ENCODE measurements at regions not wholly inside any gene's neighbourhood (a gene's known extent, or its start where the extent isn't known, plus 50 kb on each side); places are given as distances from the start of the nearest gene placed in this dataset.

DNA sequence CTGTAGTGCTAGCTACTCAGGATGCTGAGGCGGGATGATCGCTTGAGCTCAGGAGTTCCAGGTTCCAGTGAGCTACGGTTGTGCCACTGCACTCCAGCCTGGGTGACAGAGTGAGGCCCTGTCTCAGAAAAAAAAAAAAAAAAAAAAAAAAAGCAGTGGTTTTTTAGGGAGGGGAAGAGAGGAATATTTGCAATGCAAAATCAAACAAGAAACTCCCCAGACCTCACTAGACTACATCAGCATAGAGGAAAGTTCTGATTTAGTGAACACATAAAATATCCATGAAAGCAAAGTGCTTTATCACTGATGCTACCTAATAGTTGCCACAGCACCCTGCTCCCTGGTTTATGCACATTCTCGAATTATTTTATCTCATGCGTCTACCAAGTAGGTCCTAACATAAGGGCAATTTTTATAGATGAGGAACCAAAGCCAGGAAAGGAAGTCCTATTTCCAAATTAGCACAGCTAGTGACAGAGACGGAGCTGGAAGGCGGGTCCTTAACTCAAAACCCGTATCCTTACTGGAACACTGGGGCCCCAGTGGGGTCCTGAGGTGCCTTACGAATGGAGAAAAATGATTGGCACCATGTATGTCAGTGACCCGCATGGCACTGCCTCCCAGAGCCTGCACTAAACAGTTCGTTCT, 50.7 kb upstream of the GPR157 start:
- TF ChIP-seq, protein P1, sequence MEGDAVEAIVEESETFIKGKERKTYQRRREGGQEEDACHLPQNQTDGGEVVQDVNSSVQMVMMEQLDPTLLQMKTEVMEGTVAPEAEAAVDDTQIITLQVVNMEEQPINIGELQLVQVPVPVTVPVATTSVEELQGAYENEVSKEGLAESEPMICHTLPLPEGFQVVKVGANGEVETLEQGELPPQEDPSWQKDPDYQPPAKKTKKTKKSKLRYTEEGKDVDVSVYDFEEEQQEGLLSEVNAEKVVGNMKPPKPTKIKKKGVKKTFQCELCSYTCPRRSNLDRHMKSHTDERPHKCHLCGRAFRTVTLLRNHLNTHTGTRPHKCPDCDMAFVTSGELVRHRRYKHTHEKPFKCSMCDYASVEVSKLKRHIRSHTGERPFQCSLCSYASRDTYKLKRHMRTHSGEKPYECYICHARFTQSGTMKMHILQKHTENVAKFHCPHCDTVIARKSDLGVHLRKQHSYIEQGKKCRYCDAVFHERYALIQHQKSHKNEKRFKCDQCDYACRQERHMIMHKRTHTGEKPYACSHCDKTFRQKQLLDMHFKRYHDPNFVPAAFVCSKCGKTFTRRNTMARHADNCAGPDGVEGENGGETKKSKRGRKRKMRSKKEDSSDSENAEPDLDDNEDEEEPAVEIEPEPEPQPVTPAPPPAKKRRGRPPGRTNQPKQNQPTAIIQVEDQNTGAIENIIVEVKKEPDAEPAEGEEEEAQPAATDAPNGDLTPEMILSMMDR (IDR thresholded peaks at IDR 0.05): no peak
- TF ChIP-seq POLR2AphosphoS5 (IDR thresholded peaks at IDR 0.05) (no peak), POLR2A (IDR thresholded peaks at IDR 0.05) (no peak)
- Histone ChIP-seq H3K36me3 (no peaks in the 10 kb centered on the region), H3K27ac (no peak overlapping the region), H3K27me3 (replicated peaks; ENCODE audit: insufficient read depth) (no peaks in the 10 kb centered on the region), H3K4me3 (no peak overlapping the region), H3K4me1 (replicated peaks) (no peaks in the 10 kb centered on the region), H3K9me3 (no peaks in the 10 kb centered on the region)
- 89% methylated on average over 11 of the region's 11 CpGs for WGBS
- intact Hi-C loops (cut with DNase I): loop anchor here (10.0 kb wide), 1 partner anchor 265 kb away; no protein-coding TSS in a partner anchor
- no peak for DNase-seq (ENCODE audit: low spot score)

DNA sequence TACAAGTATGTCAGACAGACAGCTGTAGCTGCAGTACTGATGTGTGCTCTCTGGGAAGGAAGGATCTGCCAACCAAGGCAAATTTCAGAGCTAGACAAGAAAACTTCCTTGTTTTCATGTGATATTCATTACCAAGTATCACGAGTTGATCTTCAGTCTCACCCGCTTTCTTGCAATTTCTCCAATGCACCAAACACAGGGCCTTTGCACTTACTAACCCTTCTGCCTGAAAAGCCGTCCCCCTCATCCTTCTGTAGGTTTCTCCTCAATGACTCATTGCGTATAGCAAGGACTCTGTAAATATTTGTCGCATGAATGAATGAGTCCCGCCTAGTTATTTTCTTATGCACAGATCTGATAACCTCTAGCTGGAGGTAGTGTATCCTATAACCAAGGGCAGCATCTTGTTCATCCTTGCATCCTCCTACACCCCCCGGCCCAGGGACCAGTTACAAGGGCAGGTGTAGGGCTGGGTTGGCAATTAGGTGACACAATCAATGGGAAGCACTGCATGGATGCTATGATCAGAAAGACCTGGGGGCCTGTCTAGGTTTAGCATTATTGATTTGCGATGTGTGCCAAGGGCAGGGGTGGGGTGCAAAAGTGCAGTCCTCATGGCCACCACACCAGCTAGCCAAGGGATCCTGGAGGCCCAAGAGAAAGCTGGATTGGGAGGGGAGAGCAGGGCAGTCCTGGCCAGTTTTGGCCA, 51.4 kb upstream of the GPR157 start:
- no peaks in the 10 kb centered on the region for H3K36me3 ChIP-seq
- H3K4me1 ChIP-seq (replicated peaks): no peaks in the 10 kb centered on the region
- H3K9me3 ChIP-seq: no peaks in the 10 kb centered on the region
- no peak overlapping the region for H3K4me3 ChIP-seq
- intact Hi-C loops (cut with DNase I): loop anchor here (10.0 kb wide), 1 partner anchor 265 kb away; no protein-coding TSS in a partner anchor
- H3K27ac ChIP-seq: no peak overlapping the region
- TF ChIP-seq POLR2A (IDR thresholded peaks at IDR 0.05) (no peak), POLR2AphosphoS5 (IDR thresholded peaks at IDR 0.05) (no peak)
- TF ChIP-seq, protein P1 (IDR thresholded peaks at IDR 0.05): no peak
- WGBS: 88% methylated on average over 8 of the region's 8 CpGs
- DNase-seq (ENCODE audit: low spot score): no peak
- no peaks in the 10 kb centered on the region for H3K27me3 ChIP-seq (replicated peaks; ENCODE audit: insufficient read depth)

DNA sequence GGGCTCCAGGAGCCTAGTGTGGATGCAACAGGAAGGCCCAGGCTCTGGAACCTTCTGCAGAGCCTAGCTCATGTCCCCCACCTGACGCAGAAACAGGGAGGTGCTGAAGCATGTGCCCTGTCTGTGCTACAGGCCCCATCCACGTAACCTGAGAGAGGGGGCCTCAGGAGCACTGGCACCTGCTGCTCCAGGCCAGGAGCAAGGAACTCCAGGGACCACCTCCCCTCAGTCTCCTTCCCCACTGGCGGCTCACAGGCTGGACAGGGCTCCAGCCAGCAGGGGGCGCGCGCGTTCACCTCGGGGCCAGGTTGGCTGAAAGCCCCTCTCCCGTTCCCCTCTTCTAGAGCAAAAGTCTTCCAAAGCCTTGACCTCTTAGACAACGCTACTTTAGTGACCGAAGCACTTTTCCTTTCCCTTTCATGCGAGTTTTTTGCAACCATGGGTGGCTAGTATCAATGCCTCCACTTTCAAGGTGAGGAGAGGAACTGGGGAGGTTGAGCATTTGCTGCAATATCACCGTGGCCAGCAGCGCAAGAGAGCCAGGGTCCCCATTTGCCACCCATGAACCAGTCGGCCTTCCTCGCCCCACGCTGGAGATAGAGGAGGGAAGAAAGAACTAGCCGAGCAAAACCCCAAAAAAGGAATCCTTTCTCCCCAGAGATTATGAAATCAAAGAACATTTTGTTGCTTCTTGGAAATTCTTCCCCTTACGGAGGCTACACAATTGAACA, 52.4 kb upstream of the GPR157 start:
- H3K36me3 ChIP-seq: no peaks in the 10 kb centered on the region
- H3K9me3 ChIP-seq: no peaks in the 10 kb centered on the region
- intact Hi-C loops (cut with DNase I): loop anchor here (10.0 kb wide), 1 partner anchor 267 kb away; no protein-coding TSS in a partner anchor
- DNase-seq (ENCODE audit: low spot score): no peak
- H3K27ac ChIP-seq: peak overlapping the region; percentile 53 to 67
- H3K4me3 ChIP-seq: peak overlapping the region; percentile 48 to 74
- no peaks in the 10 kb centered on the region for H3K4me1 ChIP-seq (replicated peaks)
- no peaks in the 10 kb centered on the region for H3K27me3 ChIP-seq (replicated peaks; ENCODE audit: insufficient read depth)
- TF ChIP-seq POLR2AphosphoS5 (IDR thresholded peaks at IDR 0.05) (peak; percentile 14), POLR2A (IDR thresholded peaks at IDR 0.05) (no peak)
- TF ChIP-seq, protein P1 (IDR thresholded peaks at IDR 0.05): peak; percentile 74 to 85 (median 80)
- WGBS: 22% methylated on average over 19 of the region's 19 CpGs

- DNase-seq (ENCODE audit: low spot score): no peak
- WGBS: 3% methylated on average over 39 of the region's 83 CpGs
- H3K4me1 ChIP-seq (replicated peaks): no peaks in the 10 kb centered on the region
- peak overlapping the region; percentile 53 to 67 for H3K27ac ChIP-seq
- TF ChIP-seq POLR2A (IDR thresholded peaks at IDR 0.05) (peak; percentile 59), POLR2AphosphoS5 (IDR thresholded peaks at IDR 0.05) (no peak)
- TF ChIP-seq, protein P1 (IDR thresholded peaks at IDR 0.05): peak in 2 of 4 experiments; percentile 30 to 31
- no peaks in the 10 kb centered on the region for H3K9me3 ChIP-seq
- no peaks in the 10 kb centered on the region for H3K36me3 ChIP-seq
- H3K4me3 ChIP-seq: peak overlapping the region; percentile 48 to 74
- no peaks in the 10 kb centered on the region for H3K27me3 ChIP-seq (replicated peaks; ENCODE audit: insufficient read depth)
- intact Hi-C loops (cut with DNase I): loop anchor here (10.0 kb wide), 1 partner anchor 267 kb away; no protein-coding TSS in a partner anchor
Measured at GRCh38 chr1:9181990-9182783, 52.4 kb upstream of the H6PD start.
